ENCODE measurements at regions not wholly inside any gene's neighbourhood (a gene's known extent, or its start where the extent isn't known, plus 50 kb on each side); places are given as distances from the start of the nearest gene placed in this dataset.

DNA sequence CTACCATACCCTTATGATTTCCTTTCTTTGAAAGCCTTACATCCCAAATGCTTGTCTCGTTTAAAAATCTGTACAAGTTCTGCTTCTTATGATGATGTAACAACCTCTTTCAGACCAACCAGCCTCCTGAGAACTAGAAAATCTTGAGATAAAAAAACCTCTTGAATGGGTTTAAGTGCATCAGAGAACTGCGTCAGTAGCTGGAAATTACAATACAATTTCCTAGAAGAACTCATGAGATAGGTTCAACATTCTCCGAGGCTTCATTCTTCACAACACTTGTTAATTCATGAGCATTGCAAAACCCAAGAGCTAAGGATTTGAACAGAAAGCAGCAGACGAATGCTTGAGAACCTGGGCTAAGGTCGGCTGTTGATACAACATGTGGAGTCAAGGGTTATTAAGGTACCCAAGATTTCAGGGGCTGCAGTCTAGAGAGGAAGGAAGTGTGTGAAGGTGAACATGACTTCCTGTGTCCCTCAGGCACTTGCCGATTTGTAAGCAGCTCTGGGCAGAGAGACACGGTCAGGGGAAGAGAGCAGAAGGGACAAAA lies 286.0 kb downstream of the ICE1 start:
- DNase-seq: no peak

DNA sequence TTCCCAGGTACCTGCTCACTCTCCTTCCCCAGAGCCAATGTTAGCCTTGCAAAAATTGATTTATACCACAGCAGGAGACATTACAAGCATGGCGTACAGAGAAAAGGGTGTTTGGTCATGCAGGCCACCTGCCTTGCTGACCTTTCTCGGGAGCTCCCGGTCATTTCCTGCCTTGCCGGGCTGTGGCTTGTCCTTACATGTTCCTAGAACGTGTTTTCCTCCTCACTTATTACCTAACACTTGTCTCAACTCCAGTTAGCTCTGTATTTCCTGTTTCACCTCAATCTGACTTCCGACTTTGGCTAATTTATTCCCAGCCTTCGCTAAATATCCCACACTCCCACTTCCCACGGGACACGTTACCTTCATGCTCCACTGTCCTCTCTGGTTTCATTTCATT lies 282.5 kb downstream of the ICE1 start:
- no peak for DNase-seq

DNA sequence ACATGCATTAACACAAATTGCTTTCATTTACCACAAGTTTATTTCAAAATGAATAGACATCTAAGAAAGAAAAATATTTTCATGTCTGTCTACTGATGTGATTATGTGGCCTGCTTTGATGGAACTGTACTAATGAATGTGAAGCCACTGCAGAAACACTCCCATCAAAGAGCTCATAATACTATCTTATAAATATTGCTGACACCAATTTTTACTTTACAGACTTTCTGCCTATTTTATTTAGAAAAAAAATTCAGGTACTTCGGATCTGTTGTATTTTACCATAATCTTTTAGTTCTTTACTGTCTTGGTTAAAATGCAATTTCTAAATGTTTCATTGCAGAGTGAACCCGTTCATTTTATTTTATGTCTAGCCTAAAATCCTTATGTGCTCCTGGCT lies 281.9 kb downstream of the ICE1 start:
- DNase-seq: no peak

DNA sequence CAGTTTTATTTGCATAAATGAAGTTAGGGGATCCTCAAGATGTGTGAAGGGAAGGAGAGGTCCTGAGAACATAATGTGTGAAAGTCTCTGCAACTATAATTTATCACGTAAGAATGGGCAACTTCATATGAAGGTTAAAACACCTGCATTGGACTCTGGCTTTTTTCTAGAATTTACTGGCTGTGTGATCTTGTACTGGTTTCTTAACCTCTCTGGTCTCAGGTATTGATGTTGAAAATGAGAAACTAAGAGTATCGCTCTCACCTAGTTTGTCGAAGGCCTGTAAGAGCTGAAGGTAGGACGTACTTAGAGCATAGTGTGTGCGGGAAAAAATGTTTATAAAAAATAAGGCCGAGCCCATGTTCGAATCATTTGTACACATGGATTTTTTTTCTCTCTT lies 280.5 kb downstream of the ICE1 start:
- no peak for DNase-seq

DNA sequence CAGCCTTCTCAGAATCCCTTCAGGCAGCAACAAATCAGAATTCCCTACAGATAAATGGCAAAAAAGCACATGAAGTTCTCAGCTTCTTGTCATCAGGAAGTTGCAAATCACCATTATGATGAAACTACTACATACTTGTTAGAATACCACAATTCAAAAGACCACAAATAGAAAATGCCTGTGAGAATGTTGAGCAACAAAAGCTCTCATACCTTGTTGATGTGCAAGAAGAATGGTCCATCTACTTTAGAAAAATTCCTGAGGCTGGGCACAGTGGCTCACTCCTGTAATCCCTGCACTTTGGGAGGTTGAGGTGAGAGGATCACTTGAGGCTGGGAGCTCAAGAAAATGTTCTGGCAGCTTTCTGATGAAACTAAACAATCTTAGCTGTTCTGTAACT lies 278.1 kb downstream of the ICE1 start:
- DNase-seq: no peak

DNA sequence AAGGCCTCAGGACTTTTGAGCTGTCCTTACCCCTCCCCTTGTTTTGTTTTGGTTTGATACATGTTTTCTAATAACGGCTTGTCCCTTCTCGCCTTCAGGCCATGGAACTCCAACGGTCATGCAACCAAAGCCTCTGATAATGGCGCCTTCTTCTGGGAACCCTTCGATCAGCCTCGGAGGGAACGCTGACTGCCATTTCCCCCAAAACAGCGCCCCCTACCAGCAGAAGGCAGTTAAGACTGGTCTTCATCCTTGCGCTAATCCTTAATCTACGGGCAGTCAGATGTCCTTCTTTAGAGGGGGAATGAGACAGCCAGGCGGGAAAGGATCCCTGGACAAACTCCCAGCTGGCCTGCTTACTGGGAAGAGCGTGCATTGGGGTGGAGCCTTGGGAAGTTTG lies 276.6 kb downstream of the ICE1 start:
- no peak for DNase-seq

DNA sequence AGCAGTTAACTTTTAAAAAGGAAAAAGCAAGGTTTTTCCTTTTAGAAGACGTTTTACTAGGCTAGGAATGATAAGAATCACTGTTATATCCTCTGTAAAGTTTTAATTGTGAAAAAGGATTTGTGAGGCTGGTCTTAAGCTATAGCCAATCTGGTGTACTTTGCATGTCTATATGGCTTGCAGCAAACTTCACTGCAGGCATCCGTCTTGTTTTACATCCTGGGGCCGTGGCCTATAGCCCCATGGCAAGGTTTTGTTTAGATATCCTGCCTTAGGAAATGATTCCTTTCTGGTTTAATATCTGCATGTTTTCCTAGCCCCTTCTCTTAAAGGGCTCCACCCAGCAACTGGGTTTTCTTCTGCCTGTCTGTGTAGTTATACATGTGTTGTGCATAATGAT lies 272.8 kb downstream of the ICE1 start:
- DNase-seq: no peak

DNA sequence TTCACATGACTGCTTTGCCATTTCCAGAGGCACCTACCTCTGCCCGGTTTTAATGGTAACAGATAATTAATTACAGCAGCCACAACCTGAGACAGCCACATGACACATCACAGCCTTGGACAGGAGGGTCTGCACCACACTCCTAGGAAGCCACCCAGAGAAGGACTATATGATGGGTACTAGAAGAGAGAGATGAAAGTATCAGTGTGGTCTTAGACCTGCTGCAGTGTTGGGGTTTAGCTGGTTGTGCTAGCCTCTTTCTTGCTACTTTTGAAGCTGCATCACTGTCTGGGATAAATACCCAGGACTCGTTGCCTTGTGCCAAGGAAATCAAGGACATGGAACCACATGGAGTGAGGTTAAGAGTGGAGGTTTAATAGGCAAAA lies 266.4 kb downstream of the ICE1 start:
- DNase-seq: no peak

DNA sequence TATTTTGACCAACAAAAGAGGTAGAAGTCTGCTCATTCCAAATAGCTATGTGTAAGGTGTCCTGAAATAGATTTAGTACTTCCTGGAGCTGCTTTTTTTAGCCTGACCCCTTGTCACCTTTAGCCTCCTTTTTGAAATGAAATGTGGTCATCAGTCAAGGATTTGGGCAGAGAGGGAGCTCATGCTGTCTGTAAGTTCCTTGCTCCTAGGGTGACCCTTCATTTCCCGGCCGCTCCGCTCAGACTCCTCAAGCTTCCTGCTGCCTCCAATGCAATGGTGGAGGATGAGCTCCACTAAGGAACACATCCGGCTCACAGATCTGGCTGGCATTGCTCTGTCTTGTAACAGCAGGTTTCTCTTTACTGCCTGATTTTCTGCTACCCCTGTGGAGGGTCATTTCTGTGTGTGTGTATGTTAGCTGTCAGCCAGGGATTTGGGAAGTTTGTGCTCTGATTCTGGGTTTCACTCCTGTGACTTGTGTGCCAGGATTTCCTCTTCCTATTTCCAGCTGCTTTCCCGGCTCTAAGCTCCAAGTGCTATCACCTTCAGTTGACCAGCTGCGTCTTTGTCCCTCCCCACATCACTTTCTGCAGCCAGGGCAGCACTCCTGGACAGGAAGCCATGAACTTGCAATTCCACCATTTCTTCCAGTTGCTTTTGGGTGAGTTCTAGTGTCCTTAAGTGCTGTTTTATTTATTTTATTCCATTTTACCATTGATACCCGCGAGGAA lies 265.9 kb downstream of the ICE1 start:
- DNase-seq: no peak

GRCh38 chr5:5687113-5687512 lies 264.6 kb downstream of the ICE1 start:
- DNase-seq: no peak

- DNase-seq: no peak
Measured at GRCh38 chr5:5686356-5686755, 263.9 kb downstream of the ICE1 start.

DNA sequence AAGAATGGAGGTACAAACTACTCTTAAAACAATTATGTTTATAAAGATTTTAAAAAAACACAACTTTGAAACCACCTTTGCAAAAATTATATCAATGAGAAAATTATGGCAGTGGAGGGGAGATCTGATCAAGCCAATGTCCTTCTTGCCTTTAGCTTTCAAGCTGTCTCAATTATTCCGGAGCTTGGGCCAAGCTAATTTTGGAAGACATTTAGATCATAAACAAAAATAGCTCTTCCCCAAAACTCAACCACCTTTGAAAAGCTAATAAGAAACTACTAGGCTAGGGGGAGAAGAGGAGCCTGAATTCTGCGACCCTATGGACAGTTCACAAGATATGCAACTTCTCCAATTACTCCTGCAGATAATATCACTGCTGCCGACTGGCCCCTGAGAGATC lies 263.3 kb downstream of the ICE1 start:
- DNase-seq: no peak

DNA sequence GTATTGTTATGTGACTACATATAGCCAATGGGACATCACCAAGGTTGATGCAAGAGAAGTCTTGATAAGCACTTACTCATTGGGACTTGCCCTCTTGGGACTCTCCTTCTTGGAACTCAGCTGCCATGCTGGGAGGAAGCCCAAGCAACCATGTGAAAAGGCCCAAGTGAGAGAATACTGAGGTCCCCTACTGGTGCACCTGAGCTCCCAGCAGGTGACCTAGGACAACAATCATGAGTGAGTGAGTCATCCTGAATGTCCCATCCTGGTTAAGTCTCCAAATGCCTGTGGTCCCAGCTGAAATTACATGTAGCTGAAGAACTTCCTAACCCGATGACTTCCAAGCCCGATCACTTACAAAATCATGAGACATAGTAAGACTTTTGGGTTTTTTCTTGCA lies 260.7 kb downstream of the ICE1 start:
- no peak for DNase-seq

- DNase-seq: no peak
Measured at GRCh38 chr5:5678909-5679308, 256.4 kb downstream of the ICE1 start.

DNA sequence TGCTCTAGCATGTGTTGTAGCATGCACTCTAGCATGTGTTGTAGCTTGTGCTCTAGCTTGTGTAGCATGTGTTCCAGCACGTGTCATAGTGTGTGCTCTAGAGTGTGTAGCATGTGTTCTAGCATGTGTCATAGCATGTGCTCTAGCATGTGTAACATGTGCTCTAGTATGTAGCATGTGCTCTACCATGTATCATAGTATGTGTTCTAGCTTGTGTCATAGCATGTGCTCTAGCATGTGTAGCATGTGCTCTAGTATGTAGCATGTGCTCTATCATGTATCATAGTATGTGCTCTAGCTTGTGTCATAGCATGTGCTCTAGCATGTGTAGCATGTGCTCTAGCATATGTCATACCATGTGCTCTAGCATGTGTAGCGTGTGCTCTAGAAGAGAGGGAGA lies 255.3 kb downstream of the ICE1 start:
- DNase-seq: no peak

DNA sequence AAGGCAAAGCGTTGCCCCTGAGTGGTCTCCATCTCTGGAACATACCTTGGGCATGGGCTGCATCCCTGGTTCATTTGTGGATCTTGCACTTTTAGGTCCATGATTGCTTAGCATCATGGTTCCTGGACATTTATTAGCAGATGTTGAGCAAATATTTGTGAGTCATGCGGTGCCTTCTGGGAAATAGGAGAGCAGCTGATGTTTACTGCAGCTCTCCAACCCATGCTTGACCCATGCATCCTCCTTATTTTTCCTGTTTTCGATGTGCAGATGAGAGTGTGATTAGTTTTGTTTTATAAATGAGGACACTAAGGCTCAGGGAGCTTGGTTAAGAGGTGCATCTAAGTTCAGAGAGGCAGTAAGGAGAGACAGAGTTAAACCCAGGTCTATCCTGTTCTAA lies 253.7 kb downstream of the ICE1 start:
- no peak for DNase-seq

DNA sequence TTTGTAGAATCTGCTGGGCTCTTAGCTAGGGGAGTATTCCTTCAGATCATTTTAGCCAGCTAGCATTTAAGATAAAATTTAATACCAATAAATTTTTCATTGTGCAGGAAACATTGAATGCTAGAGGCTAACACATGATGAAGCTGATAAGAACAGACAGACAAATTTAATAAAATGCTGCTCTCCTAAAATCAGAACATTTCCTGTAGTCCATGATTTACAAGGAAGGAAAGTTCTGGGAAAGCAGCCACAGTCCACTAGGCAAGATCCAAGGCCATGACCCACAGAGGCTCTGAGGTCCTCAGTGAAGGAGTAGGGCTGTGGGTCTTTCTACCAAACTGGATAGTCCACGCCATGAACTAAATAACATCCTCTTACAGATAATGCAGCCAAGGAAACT lies 253.0 kb downstream of the ICE1 start:
- no peak for DNase-seq

DNA sequence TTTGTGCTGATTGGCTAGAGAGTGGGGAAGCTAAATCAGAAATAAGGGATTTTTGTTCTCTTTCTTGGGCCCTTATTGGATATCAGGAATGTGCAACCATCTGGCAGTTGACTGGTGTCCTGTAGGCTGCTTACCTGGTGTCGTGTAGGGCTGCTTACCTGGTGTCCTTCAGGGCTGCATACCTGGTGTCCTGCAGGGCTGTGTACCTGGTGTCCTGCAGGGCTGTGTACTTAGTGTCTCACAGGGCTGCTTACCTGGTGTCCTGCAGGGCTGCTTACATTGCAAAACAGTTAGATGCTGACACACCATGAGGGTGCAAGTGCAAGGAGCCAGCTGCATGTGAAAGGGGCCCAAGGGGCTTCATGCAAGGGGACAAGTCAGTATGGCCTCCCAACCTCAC lies 249.3 kb downstream of the ICE1 start:
- DNase-seq: no peak

GRCh38 chr5:5667136-5667554 lies 244.7 kb downstream of the ICE1 start:
- DNase-seq: no peak

- no peak for DNase-seq
Measured at GRCh38 chr5:5666369-5666768, 243.9 kb downstream of the ICE1 start.

- no peak for DNase-seq
Measured at GRCh38 chr5:5666076-5666365, 243.5 kb downstream of the ICE1 start.

- DNase-seq: no peak
Measured at GRCh38 chr5:5665225-5666075, 243.0 kb downstream of the ICE1 start.

GRCh38 chr5:5658889-5659465 lies 236.5 kb downstream of the ICE1 start:
- no peak for DNase-seq

DNA sequence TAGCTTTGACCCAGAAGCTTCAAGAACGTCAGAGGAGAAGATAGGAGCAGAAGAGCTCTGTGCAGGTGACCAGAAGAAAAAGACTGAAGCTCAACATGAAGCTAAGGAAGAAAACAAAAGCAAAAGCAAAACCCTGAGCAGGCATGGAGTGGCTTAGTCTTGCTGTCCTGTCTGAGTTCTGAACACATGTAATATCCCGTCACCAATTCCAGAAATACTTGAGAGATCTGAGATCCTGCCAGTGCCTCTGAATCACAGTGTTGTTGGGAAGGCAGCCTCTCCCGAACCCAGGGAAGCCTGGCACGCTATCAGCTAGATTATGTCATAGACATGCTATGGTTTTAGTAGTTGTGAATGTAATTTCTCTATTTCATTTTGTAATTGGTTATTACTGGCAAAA lies 235.7 kb downstream of the ICE1 start:
- no peak for DNase-seq

Data from NCI-H526 treated with DMSO at 0.1 percent for 48 hours (cell line).